ENCODE measurements at regions not wholly inside any gene's neighbourhood (a gene's known extent, or its start where the extent isn't known, plus 50 kb on each side); places are given as distances from the start of the nearest gene placed in this dataset.

- ATAC-seq (no peak), DNase-seq (ENCODE audit: extremely low read depth in 1 of 4, low spot score in 3 of 4) (no peak), FAIRE-seq (no peak)
- no peak overlapping the region for H3K9ac ChIP-seq (ENCODE audit: insufficient read depth in 1 of 2, low read depth in 2 of 2, low read length in 2 of 2)
- no peak overlapping the region for H3K27ac ChIP-seq (ENCODE audit: extremely low read depth, low read depth, low read length)
- no peak overlapping the region for H2AFZ ChIP-seq (ENCODE audit: low read depth, low read length)
- no peaks in the 10 kb centered on the region for H3K9me3 ChIP-seq (replicated peaks; ENCODE audit: control insufficient read depth, insufficient read depth, low read depth, low read length)
- ChIA-PET POLR2A (no interaction called here), CTCF (ENCODE audit: low intra/inter-chr PET ratio) (no interaction called here)
- H3K4me2 ChIP-seq (ENCODE audit: insufficient read depth, low read length), result no peak overlapping the region
- H3K36me3 ChIP-seq (ENCODE audit: control insufficient read depth, insufficient read depth, low read length), result no peaks in the 10 kb centered on the region
- no peaks in the 10 kb centered on the region for H3K9me1 ChIP-seq (ENCODE audit: control insufficient read depth, insufficient read depth, low read length)
- no peaks in the 10 kb centered on the region for H3K27me3 ChIP-seq (ENCODE audit: control insufficient read depth in 2 of 2, insufficient read depth in 2 of 2, low read length in 2 of 2)
- TF ChIP-seq PML (IDR thresholded peaks at IDR 0.05; ENCODE audit: low read length) (no peak), GABPB2 (CRISPR knock-in tag; conservative IDR thresholded peaks at IDR 0.05) (no peak), ZNF140 (CRISPR knock-in tag; IDR thresholded peaks at IDR 0.05) (no peak), MTA1 (IDR thresholded peaks at IDR 0.05; ENCODE audit: borderline replicate concordance) (no peak), ZNF75A (CRISPR knock-in tag; IDR thresholded peaks at IDR 0.05) (no peak), KAT8 (IDR thresholded peaks at IDR 0.05; ENCODE audit: low read depth) (no peak), ZNF316 (IDR thresholded peaks at IDR 0.05) (peak; percentile 60; the same call in 1 of the 2 replicates), RNF2 (IDR thresholded peaks at IDR 0.05) (no peak), TSC22D4 (tag; IDR thresholded peaks at IDR 0.05) (no peak), MAFG (tag; conservative IDR thresholded peaks at IDR 0.05) (0 out of 2 replicates have a peak, but pooled peaks have one; percentile 17)
- TF ChIP-seq, protein P1, sequence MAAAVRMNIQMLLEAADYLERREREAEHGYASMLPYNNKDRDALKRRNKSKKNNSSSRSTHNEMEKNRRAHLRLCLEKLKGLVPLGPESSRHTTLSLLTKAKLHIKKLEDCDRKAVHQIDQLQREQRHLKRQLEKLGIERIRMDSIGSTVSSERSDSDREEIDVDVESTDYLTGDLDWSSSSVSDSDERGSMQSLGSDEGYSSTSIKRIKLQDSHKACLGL (CRISPR knock-in tag; IDR thresholded peaks at IDR 0.05; ENCODE audit: borderline replicate concordance, poor library complexity, severe bottlenecking), result no peak
- TF ChIP-seq, protein P2, sequence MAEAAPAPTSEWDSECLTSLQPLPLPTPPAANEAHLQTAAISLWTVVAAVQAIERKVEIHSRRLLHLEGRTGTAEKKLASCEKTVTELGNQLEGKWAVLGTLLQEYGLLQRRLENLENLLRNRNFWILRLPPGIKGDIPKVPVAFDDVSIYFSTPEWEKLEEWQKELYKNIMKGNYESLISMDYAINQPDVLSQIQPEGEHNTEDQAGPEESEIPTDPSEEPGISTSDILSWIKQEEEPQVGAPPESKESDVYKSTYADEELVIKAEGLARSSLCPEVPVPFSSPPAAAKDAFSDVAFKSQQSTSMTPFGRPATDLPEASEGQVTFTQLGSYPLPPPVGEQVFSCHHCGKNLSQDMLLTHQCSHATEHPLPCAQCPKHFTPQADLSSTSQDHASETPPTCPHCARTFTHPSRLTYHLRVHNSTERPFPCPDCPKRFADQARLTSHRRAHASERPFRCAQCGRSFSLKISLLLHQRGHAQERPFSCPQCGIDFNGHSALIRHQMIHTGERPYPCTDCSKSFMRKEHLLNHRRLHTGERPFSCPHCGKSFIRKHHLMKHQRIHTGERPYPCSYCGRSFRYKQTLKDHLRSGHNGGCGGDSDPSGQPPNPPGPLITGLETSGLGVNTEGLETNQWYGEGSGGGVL (CRISPR knock-in tag; IDR thresholded peaks at IDR 0.05), result no peak
- TF ChIP-seq, protein P3, sequence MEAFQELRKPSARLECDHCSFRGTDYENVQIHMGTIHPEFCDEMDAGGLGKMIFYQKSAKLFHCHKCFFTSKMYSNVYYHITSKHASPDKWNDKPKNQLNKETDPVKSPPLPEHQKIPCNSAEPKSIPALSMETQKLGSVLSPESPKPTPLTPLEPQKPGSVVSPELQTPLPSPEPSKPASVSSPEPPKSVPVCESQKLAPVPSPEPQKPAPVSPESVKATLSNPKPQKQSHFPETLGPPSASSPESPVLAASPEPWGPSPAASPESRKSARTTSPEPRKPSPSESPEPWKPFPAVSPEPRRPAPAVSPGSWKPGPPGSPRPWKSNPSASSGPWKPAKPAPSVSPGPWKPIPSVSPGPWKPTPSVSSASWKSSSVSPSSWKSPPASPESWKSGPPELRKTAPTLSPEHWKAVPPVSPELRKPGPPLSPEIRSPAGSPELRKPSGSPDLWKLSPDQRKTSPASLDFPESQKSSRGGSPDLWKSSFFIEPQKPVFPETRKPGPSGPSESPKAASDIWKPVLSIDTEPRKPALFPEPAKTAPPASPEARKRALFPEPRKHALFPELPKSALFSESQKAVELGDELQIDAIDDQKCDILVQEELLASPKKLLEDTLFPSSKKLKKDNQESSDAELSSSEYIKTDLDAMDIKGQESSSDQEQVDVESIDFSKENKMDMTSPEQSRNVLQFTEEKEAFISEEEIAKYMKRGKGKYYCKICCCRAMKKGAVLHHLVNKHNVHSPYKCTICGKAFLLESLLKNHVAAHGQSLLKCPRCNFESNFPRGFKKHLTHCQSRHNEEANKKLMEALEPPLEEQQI (IDR thresholded peaks at IDR 0.05), result no peak
- in situ Hi-C loops (cut with MboI), result no loop called here
- H3K79me2 ChIP-seq (ENCODE audit: control insufficient read depth, insufficient read depth, low read length), result no peaks in the 10 kb centered on the region
- intact Hi-C loops (cut with micrococcal nuclease), result no loop called here
- H3K4me3 ChIP-seq, result no peak overlapping the region
- no peaks in the 10 kb centered on the region for H4K20me1 ChIP-seq (replicated peaks; ENCODE audit: control insufficient read depth, insufficient read depth, low read length)
- BruUV-seq (replicated peaks), result no TSS peak
- H3K4me1 ChIP-seq (replicated peaks in 1 of 2; ENCODE audit: control insufficient read depth in 2 of 2, insufficient read depth in 2 of 2, low read length in 2 of 2), result no peaks in the 10 kb centered on the region
Measured at GRCh38 chr6:153523390-153523789, 392.3 kb upstream of the RGS17 start.
